ENCODE measurements at regions not wholly inside any gene's neighbourhood (a gene's known extent, or its start where the extent isn't known, plus 50 kb on each side); places are given as distances from the start of the nearest gene placed in this dataset.
A peak's percentile ranks its signal among the peaks of the same experiment; 100 is the strongest.

GRCh38 chr20:51959066-51959542 lies 156.8 kb upstream of the SALL4 start:
- TF ChIP-seq TARDBP (IDR thresholded peaks at IDR 0.05) (no peak), SUZ12 (IDR thresholded peaks at IDR 0.05) (no peak), FOXK2 (IDR thresholded peaks at IDR 0.05) (no peak), FOXA1 (IDR thresholded peaks at IDR 0.05) (no peak), ARNT (IDR thresholded peaks at IDR 0.05) (no peak), SP1 (IDR thresholded peaks at IDR 0.05) (no peak), ELF4 (IDR thresholded peaks at IDR 0.05) (no peak), LEF1 (IDR thresholded peaks at IDR 0.05; ENCODE audit: borderline replicate concordance) (no peak), PKNOX1 (IDR thresholded peaks at IDR 0.05) (peak; percentile 83), CTBP1 (IDR thresholded peaks at IDR 0.05; ENCODE audit: borderline replicate concordance) (no peak)
